ENCODE measurements at regions not wholly inside any gene's neighbourhood (a gene's known extent, or its start where the extent isn't known, plus 50 kb on each side); places are given as distances from the start of the nearest gene placed in this dataset.
A peak's percentile ranks its signal among the peaks of the same experiment; 100 is the strongest.

- no peak for TF ChIP-seq ZNF219 (CRISPR knock-in tag; IDR thresholded peaks at IDR 0.05; ENCODE audit: borderline replicate concordance)
- TF ChIP-seq ZNF396 (CRISPR knock-in tag; IDR thresholded peaks at IDR 0.05; ENCODE audit: borderline replicate concordance): no peak
- TF ChIP-seq TEAD1 (CRISPR knock-in tag; IDR thresholded peaks at IDR 0.05): 0 out of 2 replicates have a peak, but pooled peaks have one; percentile 66
- TF ChIP-seq FOXP1 (CRISPR knock-in tag; IDR thresholded peaks at IDR 0.05; ENCODE audit: borderline replicate concordance): no peak
- no peak for TF ChIP-seq CTCF (IDR thresholded peaks at IDR 0.05)
- TF ChIP-seq IRF2 (CRISPR knock-in tag; IDR thresholded peaks at IDR 0.05; ENCODE audit: borderline replicate concordance, low read depth): no peak
- TF ChIP-seq ZNF512 (CRISPR knock-in tag; IDR thresholded peaks at IDR 0.05; ENCODE audit: borderline replicate concordance): no peak
- TF ChIP-seq NR2C2 (CRISPR knock-in tag; IDR thresholded peaks at IDR 0.05): no peak
- TF ChIP-seq CBFB (CRISPR knock-in tag; IDR thresholded peaks at IDR 0.05; ENCODE audit: low read depth): no peak
- no peak for TF ChIP-seq SP1 (CRISPR knock-in tag; conservative IDR thresholded peaks at IDR 0.05)
- TF ChIP-seq FOXP4 (CRISPR knock-in tag; IDR thresholded peaks at IDR 0.05): no peak
- no peak for TF ChIP-seq GTF2I (CRISPR knock-in tag; conservative IDR thresholded peaks at IDR 0.05)
- no peak for TF ChIP-seq ZNF416 (CRISPR knock-in tag; IDR thresholded peaks at IDR 0.05)
- TF ChIP-seq TCF7 (CRISPR knock-in tag; IDR thresholded peaks at IDR 0.05; ENCODE audit: low read depth): no peak
Observed at GRCh38 chr12:118645219-118645618, 268.9 kb downstream of the SUDS3 start.
